GM19324 (cell line): ENCODE measurements at regions not wholly inside any gene's neighbourhood (a gene's known extent, or its start where the extent isn't known, plus 50 kb on each side); places are given as distances from the start of the nearest gene placed in this dataset.

Experiments
- ATAC-seq: cut with Tn5 transposase; IDR thresholded peaks from one replicate; pipeline ENCODE4 v1.9.1; 2021; ENCODE audit warnings: mild to moderate bottlenecking, moderate library complexity; ENCODE audit not compliant: unreplicated experiment, low FRiP score

- no peak for ATAC-seq
Observed at GRCh38 chr7:12970626-12971025, 283.2 kb downstream of the ARL4A start.

- ATAC-seq = no peak
Observed at GRCh38 chr7:12974451-12975166, 287.2 kb downstream of the ARL4A start.

GRCh38 chr7:12975412-12975811 lies 288.0 kb downstream of the ARL4A start:
- ATAC-seq = no peak

GRCh38 chr7:12979181-12979580 lies 291.7 kb downstream of the ARL4A start:
- no peak for ATAC-seq

- ATAC-seq = no peak
Observed at GRCh38 chr7:12982178-12982577, 294.7 kb downstream of the ARL4A start.

GRCh38 chr7:12984117-12984516 lies 296.7 kb downstream of the ARL4A start:
- no peak for ATAC-seq

GRCh38 chr7:12985228-12985627 lies 297.8 kb downstream of the ARL4A start:
- no peak for ATAC-seq

GRCh38 chr7:12985752-12986151 lies 298.3 kb downstream of the ARL4A start:
- no peak for ATAC-seq

- ATAC-seq = no peak
Observed at GRCh38 chr7:12987238-12987637, 299.8 kb downstream of the ARL4A start.

- ATAC-seq = no peak
Observed at GRCh38 chr7:12990440-12990839, 303.0 kb downstream of the ARL4A start.

- ATAC-seq = no peak
Observed at GRCh38 chr7:12993025-12993424, 305.6 kb downstream of the ARL4A start.

GRCh38 chr7:12995912-12996469 lies 308.6 kb downstream of the ARL4A start:
- ATAC-seq = no peak

- ATAC-seq = no peak
Observed at GRCh38 chr7:13007331-13007730, 319.9 kb downstream of the ARL4A start.

- no peak for ATAC-seq
Observed at GRCh38 chr7:13009517-13009916, 322.1 kb downstream of the ARL4A start.

- no peak for ATAC-seq
Observed at GRCh38 chr7:13014011-13014410, 326.6 kb downstream of the ARL4A start.

- ATAC-seq = no peak
Observed at GRCh38 chr7:13016036-13016581, 328.7 kb downstream of the ARL4A start.

- no peak for ATAC-seq
Observed at GRCh38 chr7:13016592-13017332, 329.3 kb downstream of the ARL4A start.

GRCh38 chr7:13017333-13017857 lies 330.0 kb downstream of the ARL4A start:
- ATAC-seq = no peak

- ATAC-seq = no peak
Observed at GRCh38 chr7:13017881-13018280, 330.4 kb downstream of the ARL4A start.

GRCh38 chr7:13021566-13022300 lies 334.3 kb downstream of the ARL4A start:
- no peak for ATAC-seq
